Suprapubic skin (tissue), 3 donors: ENCODE measurements at regions not wholly inside any gene's neighbourhood (a gene's known extent, or its start where the extent isn't known, plus 50 kb on each side); places are given as distances from the start of the nearest gene placed in this dataset.

Experiments
- CTCF ChIP-seq, 2 donors: fragments of 200-600 bp in 1 of 2; fragments of 450-650 bp in 1 of 2; sonication (generic) in 1 of 2; IDR thresholded peaks; one replicate each; pipeline ENCODE4 v1.5.1; 2016 to 2019; ENCODE audit warnings: antibody characterized with exemption in 2 of 2, mild to moderate bottlenecking in 1 of 2, moderate library complexity in 1 of 2
- EP300 ChIP-seq: sonication (generic); formaldehyde crosslinking; IDR thresholded peaks from one replicate; pipeline ENCODE4 v1.6.1; 2017; ENCODE audit warnings: antibody characterized with exemption
- POLR2A ChIP-seq, 2 donors: fragments of 450-650 bp; IDR thresholded peaks; one replicate each; pipeline ENCODE4 v1.6.1; 2017; ENCODE audit warnings: antibody characterized with exemption in 2 of 2, mild to moderate bottlenecking in 2 of 2, moderate library complexity in 2 of 2

GRCh38 chr2:5465859-5466258 is 226.3 kb upstream of the SOX11 start:
- no peak for TF ChIP-seq EP300
- TF ChIP-seq CTCF (IDR thresholded peaks at IDR 0.05): no peak
- TF ChIP-seq POLR2A (IDR thresholded peaks at IDR 0.05): no peak
